Gastrocnemius medialis (tissue), 4 donors: ENCODE measurements at regions not wholly inside any gene's neighbourhood (a gene's known extent, or its start where the extent isn't known, plus 50 kb on each side); places are given as distances from the start of the nearest gene placed in this dataset.

Experiments used
- CTCF ChIP-seq, 5 experiments: fragments of 450-650 bp in 3 of 5; fragments of 200-600 bp in 2 of 5; sonication (generic) in 2 of 5; IDR thresholded peaks in 4 of 5; conservative IDR thresholded peaks in 1 of 5; 1 replicate in 4 of 5; 2 replicates in 1 of 5; pipeline ENCODE4 v1.5.1; 2016 to 2019; ENCODE audit warnings: antibody characterized with exemption in 5 of 5, mild to moderate bottlenecking in 3 of 5, moderate library complexity in 3 of 5
- POLR2A ChIP-seq, 2 donors: fragments of 450-650 bp; IDR thresholded peaks; one replicate each; pipeline ENCODE4 v1.6.1; 2017; ENCODE audit warnings: antibody characterized with exemption in 2 of 2, mild to moderate bottlenecking in 2 of 2, moderate library complexity in 2 of 2

DNA sequence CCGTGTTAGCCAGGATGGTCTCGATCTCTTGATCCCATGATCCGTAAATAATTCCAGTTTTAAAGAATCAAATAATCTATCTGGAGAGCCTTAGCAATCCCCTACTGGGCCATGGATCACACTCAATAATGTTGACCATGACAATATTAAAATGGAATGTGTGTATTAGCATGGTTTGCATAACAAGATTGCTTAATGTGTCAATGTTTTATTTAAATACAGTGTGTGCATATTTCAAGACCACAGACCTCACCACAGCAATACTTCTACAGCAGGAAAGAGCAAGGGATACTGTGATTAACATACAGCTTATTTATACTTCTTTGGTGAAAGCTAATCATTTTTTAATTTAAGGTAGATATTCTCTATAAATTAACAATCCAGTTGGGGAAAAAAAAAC, 470.4 kb downstream of the TFAP2B start:
- TF ChIP-seq CTCF (IDR thresholded peaks at IDR 0.05 in 4 of 5, conservative IDR thresholded peaks at IDR 0.05 in 1 of 5), result no peak
- no peak for TF ChIP-seq POLR2A (IDR thresholded peaks at IDR 0.05)
